Fibroblast of pulmonary artery (primary cell): ENCODE measurements at regions not wholly inside any gene's neighbourhood (a gene's known extent, or its start where the extent isn't known, plus 50 kb on each side); places are given as distances from the start of the nearest gene placed in this dataset.

Experiments used
- DNase-seq: peaks from one replicate; pipeline ENCODE4 v3.0.0-alpha.2; 2010; ENCODE audit warnings: low read depth
- H3K4me3 ChIP-seq: replicated peaks from 2 replicates; pipeline ENCODE4 v1.5.1; 2011; ENCODE audit warnings: low read depth, mild to moderate bottlenecking, control low read depth, low read length, moderate library complexity
- CTCF ChIP-seq: IDR thresholded peaks from 2 replicates; pipeline ENCODE4 v1.5.1; 2011; ENCODE audit warnings: mild to moderate bottlenecking, control low read depth, low read length, inconsistent platforms; ENCODE audit errors: missing control alignments

GRCh38 chr10:78871796-78872195 is 197.0 kb upstream of the ZMIZ1 start:
- no peak overlapping the region for H3K4me3 ChIP-seq
- DNase-seq = no peak
- TF ChIP-seq CTCF = no peak

GRCh38 chr10:78873413-78873812 is 195.4 kb upstream of the ZMIZ1 start:
- no peak for TF ChIP-seq CTCF

GRCh38 chr10:78875331-78875877 is 193.4 kb upstream of the ZMIZ1 start:
- DNase-seq = no peak
- H3K4me3 ChIP-seq = no peak overlapping the region
- TF ChIP-seq CTCF = no peak

More at GRCh38 chr10:78873413-78873812, 195.4 kb upstream of the ZMIZ1 start:
- no peak for DNase-seq
- H3K4me3 ChIP-seq = no peak overlapping the region

GRCh38 chr10:78875932-78876331 is 192.8 kb upstream of the ZMIZ1 start:
- DNase-seq = no peak
- no peak for TF ChIP-seq CTCF
- H3K4me3 ChIP-seq = no peak overlapping the region

GRCh38 chr10:78876449-78876848 is 192.3 kb upstream of the ZMIZ1 start:
- DNase-seq = no peak
- TF ChIP-seq CTCF = no peak
- H3K4me3 ChIP-seq = no peak overlapping the region

GRCh38 chr10:78879621-78880020 is 189.1 kb upstream of the ZMIZ1 start:
- DNase-seq = no peak
- no peak overlapping the region for H3K4me3 ChIP-seq
- TF ChIP-seq CTCF = no peak

GRCh38 chr10:78886129-78886528 is 182.6 kb upstream of the ZMIZ1 start:
- no peak for TF ChIP-seq CTCF
- DNase-seq = no peak
- H3K4me3 ChIP-seq = no peak overlapping the region
